SK-N-MC (cell line): ENCODE measurements at regions not wholly inside any gene's neighbourhood (a gene's known extent, or its start where the extent isn't known, plus 50 kb on each side); places are given as distances from the start of the nearest gene placed in this dataset.

Source experiments
- EZH2 ChIP-seq: fragments of 200-600 bp; sonication (generic); IDR thresholded peaks from one replicate; pipeline ENCODE4 v1.6.1; 2017; ENCODE audit warnings: antibody characterized with exemption
- FOXP2 ChIP-seq: optimal IDR thresholded peaks from 2 replicates; pipeline ENCODE3; 2011; ENCODE audit warnings: mild to moderate bottlenecking, moderate library complexity; ENCODE audit not compliant: insufficient read depth; ENCODE audit errors: extremely low read length, control extremely low read depth
- POLR2AphosphoS5 ChIP-seq: IDR thresholded peaks from 2 replicates; pipeline ENCODE4 v1.6.1; 2012; ENCODE audit warnings: mild to moderate bottlenecking, low read depth, low read length, borderline replicate concordance

DNA sequence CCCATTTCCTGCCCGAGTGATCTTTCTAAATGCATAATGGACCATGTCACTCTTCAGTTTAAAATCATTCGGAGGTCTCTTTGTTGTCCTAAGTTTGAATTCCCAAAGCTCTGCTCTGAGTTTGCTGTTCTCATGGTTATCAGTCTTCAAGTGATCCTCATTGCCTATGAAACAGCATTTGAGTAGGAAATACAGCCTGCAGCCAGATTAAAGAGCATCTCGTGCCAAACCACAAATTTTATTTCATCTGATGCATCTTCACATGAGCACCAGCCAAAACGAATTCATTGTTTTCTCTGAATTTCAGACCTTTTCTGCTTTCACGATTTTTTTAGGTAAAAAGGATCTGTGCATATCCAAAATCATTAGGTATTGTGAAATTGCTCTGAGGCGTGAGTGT is 299.6 kb downstream of the TDRD3 start:
- TF ChIP-seq EZH2 (no peak), POLR2AphosphoS5 (no peak), FOXP2 (no peak)
